ENCODE measurements at regions not wholly inside any gene's neighbourhood (a gene's known extent, or its start where the extent isn't known, plus 50 kb on each side); places are given as distances from the start of the nearest gene placed in this dataset.

- DNase-seq, result no peak
Observed at GRCh38 chr13:85742355-85742754, 56.9 kb downstream of the SLITRK6 start.

DNA sequence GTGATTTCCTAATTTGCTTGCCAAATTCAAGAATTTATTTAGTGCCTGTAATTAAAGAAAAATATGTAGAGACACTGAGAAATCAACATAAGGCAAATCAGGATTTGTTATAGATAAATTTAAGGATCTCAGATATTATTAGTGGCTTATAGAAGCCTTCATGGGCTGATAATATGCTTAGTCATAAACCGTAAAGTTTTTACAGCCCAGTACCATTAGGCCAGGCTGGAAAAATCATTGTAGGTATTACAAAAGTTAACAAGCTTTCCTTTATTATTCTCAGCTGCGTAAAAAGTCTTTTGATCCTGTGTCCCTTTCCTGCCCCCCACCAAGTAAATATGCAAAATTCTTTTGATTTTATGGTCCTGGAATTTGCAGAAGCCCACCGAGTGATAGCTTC is 58.2 kb downstream of the SLITRK6 start:
- no peak for DNase-seq

GRCh38 chr13:85738696-85739320 is 60.4 kb downstream of the SLITRK6 start:
- DNase-seq, result no peak

- DNase-seq, result no peak
Observed at GRCh38 chr13:85737952-85738351, 61.3 kb downstream of the SLITRK6 start.

DNA sequence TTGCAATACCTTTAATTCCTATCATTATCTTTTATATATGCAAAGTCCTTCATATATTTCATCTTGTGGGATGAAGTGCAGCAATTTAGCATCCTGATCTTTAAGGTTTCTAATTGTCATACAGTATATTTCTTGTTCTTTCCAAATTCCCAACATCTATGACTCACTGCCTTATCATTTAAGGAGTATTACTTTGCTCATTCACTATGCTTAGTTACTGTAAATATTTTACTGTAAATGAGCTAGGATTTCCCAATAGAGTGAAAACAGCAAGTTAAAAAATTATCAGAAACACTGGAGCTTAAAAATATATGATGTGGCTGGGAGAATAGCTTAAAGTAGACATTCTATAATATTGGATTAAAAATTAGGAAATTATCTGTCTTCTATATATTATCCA is 69.9 kb downstream of the SLITRK6 start:
- DNase-seq, result no peak

DNA sequence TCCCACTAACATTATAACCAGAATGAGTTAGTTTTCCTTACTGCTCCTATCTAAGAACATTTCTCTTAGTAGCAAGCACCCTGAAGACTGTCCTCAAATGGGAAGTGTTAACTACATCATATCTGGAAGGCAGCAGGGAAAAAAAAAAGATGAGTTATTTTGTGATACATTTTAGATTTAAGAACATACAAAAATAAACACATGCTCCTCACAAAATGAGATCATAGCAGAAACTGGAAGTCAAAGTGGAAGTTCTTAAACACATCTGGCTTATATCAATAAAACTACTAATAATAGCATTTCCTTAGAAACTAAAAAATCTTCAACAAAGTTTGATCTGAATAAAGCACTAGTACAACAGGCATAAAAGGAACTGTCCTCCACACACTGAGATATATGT is 70.4 kb downstream of the SLITRK6 start:
- no peak for DNase-seq

DNA sequence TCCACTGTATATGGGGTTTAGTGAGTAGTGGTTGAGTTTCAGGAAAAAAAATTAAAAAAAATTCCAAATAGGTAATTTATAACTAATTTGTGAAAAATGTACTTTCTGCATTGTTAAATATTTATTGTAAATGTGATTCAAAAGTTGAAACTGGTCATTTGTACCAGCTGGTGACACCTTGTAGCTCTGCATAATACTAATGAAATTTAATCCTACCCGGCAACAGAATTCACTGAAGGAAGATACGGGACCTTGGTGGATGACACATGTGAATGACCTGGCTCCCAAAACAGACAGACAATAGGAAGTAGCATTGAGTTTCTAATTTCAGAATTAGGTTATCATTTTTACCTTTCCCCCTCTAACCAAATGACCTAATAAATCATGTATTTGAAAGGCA is 73.8 kb downstream of the SLITRK6 start:
- DNase-seq, result no peak

GRCh38 chr13:85724546-85725432 is 74.4 kb downstream of the SLITRK6 start:
- DNase-seq, result no peak

GRCh38 chr13:85719749-85720148 is 79.5 kb downstream of the SLITRK6 start:
- no peak for DNase-seq

- no peak for DNase-seq
Observed at GRCh38 chr13:85717921-85718320, 81.3 kb downstream of the SLITRK6 start.

DNA sequence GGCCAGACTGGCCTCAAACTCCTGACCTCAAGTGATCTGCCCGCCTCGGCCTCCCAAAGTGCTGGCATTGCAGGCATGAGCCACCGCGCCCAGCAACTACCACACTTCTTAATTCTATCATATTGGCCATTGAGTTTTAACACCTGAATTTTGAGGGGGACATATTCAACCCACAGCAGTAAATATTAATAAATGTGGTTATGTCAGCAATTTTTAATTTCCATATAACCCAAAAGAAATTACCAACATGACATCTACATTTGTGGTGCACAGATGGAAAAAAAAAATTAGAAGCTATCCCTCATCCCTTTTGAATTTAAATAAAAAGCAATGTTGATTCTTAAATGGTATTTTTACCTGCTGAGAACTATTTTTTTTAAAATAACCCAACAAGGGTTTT is 88.7 kb downstream of the SLITRK6 start:
- no peak for DNase-seq

DNA sequence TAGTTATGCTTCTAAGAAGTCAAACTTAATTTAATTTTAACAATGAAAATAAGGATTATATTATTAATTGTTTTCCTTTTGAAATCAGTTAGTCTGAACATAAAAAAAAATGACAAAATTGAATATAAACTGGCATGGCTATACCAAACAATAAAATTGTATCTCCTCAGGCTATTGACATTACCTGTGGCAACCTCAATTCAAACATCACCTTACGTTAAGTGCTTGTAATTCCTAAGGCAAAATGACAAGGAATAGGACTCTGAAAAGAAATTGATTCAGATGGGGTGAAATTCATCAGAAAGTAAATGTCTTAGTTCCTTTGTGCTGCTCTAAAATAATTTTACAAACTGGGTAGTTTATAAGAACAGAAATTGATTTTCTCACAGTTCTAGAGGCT is 89.5 kb downstream of the SLITRK6 start:
- no peak for DNase-seq

DNA sequence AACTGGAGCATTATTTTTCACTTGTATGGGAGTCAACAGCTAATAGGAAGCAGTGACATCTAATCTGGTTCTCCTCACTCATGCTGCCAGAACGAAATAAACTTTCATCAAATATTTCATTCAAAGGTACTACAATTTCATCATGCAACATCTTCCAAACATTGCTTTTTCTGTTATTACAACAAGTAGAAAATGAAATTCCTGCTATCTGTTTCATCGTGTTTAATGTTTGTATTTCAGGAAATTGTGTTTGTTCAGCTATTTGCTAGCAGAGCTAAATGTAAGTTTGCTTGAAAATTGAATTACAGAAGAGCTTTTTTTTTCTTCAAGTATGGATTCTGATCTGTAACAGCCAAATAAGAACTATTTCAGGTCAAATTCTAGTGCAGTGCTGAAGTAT is 90.1 kb downstream of the SLITRK6 start:
- no peak for DNase-seq

GRCh38 chr13:85700906-85701305 is 98.3 kb downstream of the SLITRK6 start:
- DNase-seq, result no peak

DNA sequence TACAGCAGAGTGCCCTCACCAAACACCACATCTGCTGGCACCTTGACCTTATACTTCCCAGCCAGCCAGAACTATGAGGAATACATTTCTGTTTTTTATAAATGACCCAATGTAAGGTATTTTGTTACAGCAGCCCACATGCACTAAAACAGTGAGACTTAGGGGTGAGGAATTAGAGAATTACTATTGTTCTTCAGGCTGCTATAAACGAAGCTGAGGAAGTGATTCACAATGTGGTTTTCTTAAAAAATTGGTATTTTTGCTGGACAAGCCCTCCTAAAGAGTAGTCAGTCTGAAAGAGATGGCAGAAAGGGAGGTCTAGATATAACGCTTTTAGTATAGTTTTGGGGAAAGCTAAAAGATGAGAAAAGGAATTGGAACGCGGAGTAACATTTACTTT is 101.0 kb downstream of the SLITRK6 start:
- no peak for DNase-seq

- no peak for DNase-seq
Observed at GRCh38 chr13:85694992-85695391, 104.2 kb downstream of the SLITRK6 start.

GRCh38 chr13:85693889-85694511 is 105.2 kb downstream of the SLITRK6 start:
- no peak for DNase-seq

DNA sequence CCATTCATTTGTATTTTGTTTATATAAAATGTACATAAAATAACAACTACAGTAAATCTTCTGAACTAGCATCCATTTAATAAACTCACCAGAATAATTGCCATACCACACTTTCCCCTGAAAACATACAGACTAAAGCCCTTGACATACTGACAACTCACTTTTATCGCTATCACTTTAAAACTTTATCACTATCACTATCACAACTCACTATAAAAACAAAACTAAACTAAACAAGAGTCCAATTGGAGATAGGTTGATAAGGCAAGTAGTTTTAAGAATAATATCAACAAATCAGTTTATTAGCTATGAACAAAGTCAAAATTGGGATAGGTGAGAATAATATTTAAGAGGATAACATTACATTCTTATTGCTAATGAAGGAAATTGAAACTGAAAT is 108.9 kb downstream of the SLITRK6 start:
- DNase-seq, result no peak

GRCh38 chr13:85685436-85685835 is 113.8 kb downstream of the SLITRK6 start:
- DNase-seq, result no peak

GRCh38 chr13:85675151-85675907 is 123.9 kb downstream of the SLITRK6 start:
- DNase-seq, result no peak

DNA sequence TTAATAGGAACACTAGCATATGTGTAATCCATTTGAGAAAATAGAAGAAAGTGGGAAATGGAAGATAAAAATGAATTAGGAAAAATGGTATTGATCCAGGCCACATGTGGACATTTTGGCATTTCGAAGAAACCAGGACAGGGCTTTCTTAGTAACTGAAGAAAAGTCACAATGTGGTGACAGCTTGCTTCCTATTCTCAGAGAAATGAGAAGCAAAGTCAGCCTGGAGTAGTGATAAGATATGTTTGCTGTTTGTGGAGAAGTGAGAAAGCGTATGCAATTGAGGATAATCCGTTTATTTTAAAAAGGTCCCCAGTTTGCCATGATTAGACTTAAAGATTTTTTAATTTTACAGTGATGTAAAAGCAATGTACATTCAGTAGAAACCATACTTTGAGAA is 127.9 kb downstream of the SLITRK6 start:
- no peak for DNase-seq

DNA sequence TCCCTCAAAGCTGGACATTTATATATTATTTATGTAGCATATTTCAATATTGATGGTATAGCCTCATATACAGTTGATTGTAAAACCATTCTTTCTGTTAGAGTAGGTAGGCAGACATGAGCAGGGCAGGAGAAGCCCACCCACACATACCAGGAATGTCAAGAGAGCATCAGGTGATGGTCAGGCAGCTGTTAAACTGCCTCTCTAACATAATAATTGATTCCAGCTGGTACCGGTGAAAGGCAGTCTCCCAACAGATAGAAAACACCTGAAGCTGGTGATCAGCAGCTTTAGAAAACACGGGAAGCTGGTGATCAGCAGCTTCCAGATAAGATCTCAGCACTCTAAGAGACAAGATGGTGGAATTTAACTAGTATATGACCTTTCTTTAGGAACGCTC is 132.9 kb downstream of the SLITRK6 start:
- no peak for DNase-seq

DNA sequence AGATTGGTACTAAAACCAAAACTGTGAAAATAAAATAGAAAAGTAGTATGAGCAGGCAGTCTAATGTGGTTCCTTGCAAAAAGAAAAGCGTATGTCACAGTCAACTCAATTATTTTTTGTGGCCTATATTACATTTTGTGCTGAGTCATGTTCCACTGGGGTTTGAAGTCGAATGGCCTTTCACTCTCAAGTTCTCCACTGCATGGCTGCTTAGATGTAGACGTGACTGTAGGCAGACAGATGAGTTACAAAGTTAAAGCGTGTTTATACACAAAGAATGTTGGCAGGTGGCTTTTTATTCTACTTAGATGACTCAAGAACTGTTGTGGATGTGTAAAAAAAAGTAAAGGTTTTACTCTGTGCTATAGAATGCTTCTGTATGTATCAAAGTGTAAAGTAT is 133.9 kb downstream of the SLITRK6 start:
- DNase-seq, result no peak

Measured in activated gamma-delta T cell (primary cell).